Uterus (tissue), 3 donors: ENCODE measurements at regions not wholly inside any gene's neighbourhood (a gene's known extent, or its start where the extent isn't known, plus 50 kb on each side); places are given as distances from the start of the nearest gene placed in this dataset.

Experiments used
- DNase-seq, 2 donors: peaks; one replicate each; pipeline ENCODE4 v3.0.0-alpha.2; 2019 to 2020
- H3K27ac ChIP-seq, 2 donors: fragments of 200-600 bp; sonication (generic); 1 replicate in 1 of 2; 2 replicates in 1 of 2; pipeline ENCODE4 v1.5.1; 2016 to 2018
- H3K27me3 ChIP-seq, 2 donors: fragments of 200-600 bp; sonication (generic); one replicate each; pipeline ENCODE4 v1.5.1; 2018 to 2019; ENCODE audit warnings: control low read depth in 1 of 2
- H3K36me3 ChIP-seq, 2 donors: fragments of 200-600 bp; sonication (generic); one replicate each; pipeline ENCODE4 v1.5.1; 2019; ENCODE audit warnings: control low read depth in 1 of 2
- H3K4me1 ChIP-seq, 2 donors: fragments of 200-600 bp; sonication (generic); one replicate each; pipeline ENCODE4 v1.5.1; 2018 to 2019; ENCODE audit warnings: control low read depth in 1 of 2
- H3K4me3 ChIP-seq, 2 donors: fragments of 200-600 bp; sonication (generic); 1 replicate in 1 of 2; 2 replicates in 1 of 2; pipeline ENCODE4 v1.5.1; 2018 to 2019; ENCODE audit warnings: mild to moderate bottlenecking in 1 of 2
- H3K9me3 ChIP-seq, 2 donors: fragments of 200-600 bp; sonication (generic); one replicate each; pipeline ENCODE4 v1.5.1; 2019; ENCODE audit warnings: control low read depth in 1 of 2
- POLR2A ChIP-seq, 2 donors: fragments of 450-650 bp; IDR thresholded peaks; one replicate each; pipeline ENCODE4 v1.6.1; 2016; ENCODE audit warnings: antibody characterized with exemption in 2 of 2, mild to moderate bottlenecking in 1 of 2, moderate library complexity in 1 of 2
- intact Hi-C: fragments of 100-400 bp; cut with DNase I; formaldehyde crosslinking; loops from one replicate; pipeline ENCODE4 v1.15.1; 2023; ENCODE audit warnings: low total_unique reads
- TF ChIP-seq, protein P1 (sequence below), 4 experiments: fragments of 200-600 bp in 2 of 4; fragments of 450-650 bp in 2 of 4; sonication (generic) in 2 of 4; IDR thresholded peaks; one replicate each; pipeline ENCODE4 v1.5.1; 2016 to 2019; ENCODE audit warnings: antibody characterized with exemption in 4 of 4, mild to moderate bottlenecking in 2 of 4, moderate library complexity in 1 of 4
- donor health status: DM: yes; HTN: yes; CAD: no.

DNA sequence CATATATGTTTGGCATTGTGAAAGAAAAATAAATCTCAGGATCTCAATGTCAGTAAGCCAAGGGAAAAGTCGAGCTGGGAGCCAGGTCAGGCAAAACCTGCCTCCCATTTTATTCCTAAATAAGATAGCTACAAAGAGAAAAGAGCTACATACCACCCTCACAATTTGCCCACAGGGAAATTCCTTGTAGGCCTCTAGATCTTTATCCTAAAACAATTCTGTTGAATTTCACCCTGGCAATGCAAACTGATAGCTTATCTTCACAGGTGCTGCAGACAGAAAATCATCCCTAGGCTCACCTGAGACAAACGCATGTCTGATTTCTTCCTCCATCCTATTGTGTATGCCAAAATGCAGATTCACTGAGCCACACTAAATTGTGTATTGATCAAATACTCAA lies 2587.1 kb downstream of the PCDH9 start:
- intact Hi-C loops, result no loop called here
- DNase-seq, result no peak
- Histone ChIP-seq H3K27ac (no peak overlapping the region), H3K36me3 (no peaks in the 10 kb centered on the region), H3K27me3 (no peaks in the 10 kb centered on the region), H3K4me1 (no peaks in the 10 kb centered on the region), H3K9me3 (no peaks in the 10 kb centered on the region), H3K4me3 (no peak overlapping the region)
- TF ChIP-seq, protein P1, sequence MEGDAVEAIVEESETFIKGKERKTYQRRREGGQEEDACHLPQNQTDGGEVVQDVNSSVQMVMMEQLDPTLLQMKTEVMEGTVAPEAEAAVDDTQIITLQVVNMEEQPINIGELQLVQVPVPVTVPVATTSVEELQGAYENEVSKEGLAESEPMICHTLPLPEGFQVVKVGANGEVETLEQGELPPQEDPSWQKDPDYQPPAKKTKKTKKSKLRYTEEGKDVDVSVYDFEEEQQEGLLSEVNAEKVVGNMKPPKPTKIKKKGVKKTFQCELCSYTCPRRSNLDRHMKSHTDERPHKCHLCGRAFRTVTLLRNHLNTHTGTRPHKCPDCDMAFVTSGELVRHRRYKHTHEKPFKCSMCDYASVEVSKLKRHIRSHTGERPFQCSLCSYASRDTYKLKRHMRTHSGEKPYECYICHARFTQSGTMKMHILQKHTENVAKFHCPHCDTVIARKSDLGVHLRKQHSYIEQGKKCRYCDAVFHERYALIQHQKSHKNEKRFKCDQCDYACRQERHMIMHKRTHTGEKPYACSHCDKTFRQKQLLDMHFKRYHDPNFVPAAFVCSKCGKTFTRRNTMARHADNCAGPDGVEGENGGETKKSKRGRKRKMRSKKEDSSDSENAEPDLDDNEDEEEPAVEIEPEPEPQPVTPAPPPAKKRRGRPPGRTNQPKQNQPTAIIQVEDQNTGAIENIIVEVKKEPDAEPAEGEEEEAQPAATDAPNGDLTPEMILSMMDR (IDR thresholded peaks at IDR 0.05), result no peak
- no peak for TF ChIP-seq POLR2A (IDR thresholded peaks at IDR 0.05)

DNA sequence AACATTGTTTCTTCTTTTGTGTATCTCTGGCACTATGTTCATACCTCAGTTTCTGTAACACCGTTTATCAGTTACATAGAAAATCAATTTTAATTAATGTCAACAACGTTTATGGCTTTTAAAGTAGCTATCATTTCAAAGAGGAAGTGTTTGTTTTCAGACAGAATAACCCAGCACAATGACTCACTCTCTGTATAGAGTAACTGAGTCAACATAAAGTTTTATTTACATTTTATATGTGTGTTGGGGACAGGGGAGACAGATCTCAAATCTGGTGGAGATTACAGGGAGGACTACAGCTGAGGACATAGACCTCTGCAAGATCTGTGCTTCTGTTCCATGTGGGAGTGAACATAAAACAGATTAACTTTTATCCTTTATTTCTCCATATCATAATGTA lies 2590.1 kb downstream of the PCDH9 start:
- H3K36me3 ChIP-seq, result no peaks in the 10 kb centered on the region
- TF ChIP-seq, protein P1 (IDR thresholded peaks at IDR 0.05), result no peak
- TF ChIP-seq POLR2A (IDR thresholded peaks at IDR 0.05), result no peak
- no peak overlapping the region for H3K27ac ChIP-seq
- H3K4me1 ChIP-seq, result no peaks in the 10 kb centered on the region
- no peak for DNase-seq
- H3K4me3 ChIP-seq, result no peak overlapping the region
- H3K9me3 ChIP-seq, result no peaks in the 10 kb centered on the region
- intact Hi-C loops, result no loop called here
- H3K27me3 ChIP-seq, result no peaks in the 10 kb centered on the region

DNA sequence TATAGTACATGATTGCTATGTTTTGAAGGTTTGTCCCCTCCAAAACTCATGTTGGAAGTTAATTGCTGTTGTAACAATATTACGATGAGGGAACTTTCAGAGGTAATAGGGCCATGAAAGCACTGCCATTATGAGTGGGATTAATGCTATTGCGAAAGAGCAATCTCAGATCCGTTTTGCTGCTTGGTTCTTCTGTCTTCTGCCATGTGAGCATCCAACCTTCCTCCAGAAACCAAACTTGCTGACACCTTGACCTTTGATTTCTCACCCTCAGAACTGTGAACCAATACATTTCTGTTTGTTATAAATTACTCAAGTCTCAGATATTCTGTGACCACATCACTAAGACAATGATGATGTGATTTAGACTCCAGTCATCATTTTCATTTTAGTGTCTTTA lies 2590.9 kb downstream of the PCDH9 start:
- Histone ChIP-seq H3K9me3 (no peaks in the 10 kb centered on the region), H3K4me3 (no peak overlapping the region), H3K27me3 (no peaks in the 10 kb centered on the region), H3K27ac (no peak overlapping the region), H3K36me3 (no peaks in the 10 kb centered on the region), H3K4me1 (no peaks in the 10 kb centered on the region)
- TF ChIP-seq, protein P1 (IDR thresholded peaks at IDR 0.05), result no peak
- no peak for TF ChIP-seq POLR2A (IDR thresholded peaks at IDR 0.05)
- intact Hi-C loops, result no loop called here
- DNase-seq, result no peak

DNA sequence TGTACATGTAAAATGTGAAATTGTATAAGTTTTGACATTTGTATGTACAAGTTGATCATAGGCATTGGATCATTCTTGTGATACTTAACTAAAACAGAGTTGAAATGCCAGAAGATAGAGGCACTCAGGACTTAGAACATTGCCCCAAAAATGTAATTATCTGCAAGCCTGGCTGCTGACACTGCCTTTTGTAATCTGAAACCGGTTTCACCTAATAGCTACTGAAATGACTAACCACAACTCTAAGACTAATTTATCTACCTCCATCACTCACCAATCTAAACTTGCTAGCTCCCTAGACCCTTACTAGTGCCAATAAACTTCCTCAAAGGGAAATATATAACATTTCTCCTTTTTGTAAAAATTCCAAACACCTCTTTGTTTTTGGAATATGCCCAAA lies 2596.2 kb downstream of the PCDH9 start:
- H3K27ac ChIP-seq, result no peak overlapping the region
- intact Hi-C loops, result no loop called here
- no peaks in the 10 kb centered on the region for H3K9me3 ChIP-seq
- H3K4me3 ChIP-seq, result no peak overlapping the region
- H3K27me3 ChIP-seq, result no peaks in the 10 kb centered on the region
- TF ChIP-seq, protein P1 (IDR thresholded peaks at IDR 0.05), result no peak
- no peak for TF ChIP-seq POLR2A (IDR thresholded peaks at IDR 0.05)
- no peaks in the 10 kb centered on the region for H3K4me1 ChIP-seq
- DNase-seq, result no peak
- H3K36me3 ChIP-seq, result no peaks in the 10 kb centered on the region

DNA sequence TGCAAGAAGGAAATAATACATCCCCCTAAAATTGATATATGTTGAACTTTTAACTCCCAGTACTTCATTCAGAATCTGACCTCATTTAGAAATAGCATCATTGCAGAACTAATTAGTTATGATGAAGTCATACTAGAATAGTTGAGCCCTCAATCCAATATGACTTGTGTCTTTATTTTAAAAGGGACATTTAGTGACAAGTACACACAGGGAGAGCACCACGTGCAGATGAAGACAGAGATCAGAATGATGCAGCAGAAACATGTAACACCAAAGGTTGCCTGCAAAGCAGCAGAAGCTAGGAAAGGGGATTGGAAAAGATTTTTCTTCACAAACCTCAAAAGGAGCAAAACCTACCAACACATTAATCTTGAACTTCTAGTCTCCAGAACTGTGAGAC lies 2602.5 kb downstream of the PCDH9 start:
- intact Hi-C loops, result no loop called here
- Histone ChIP-seq H3K27me3 (no peaks in the 10 kb centered on the region), H3K4me3 (no peak overlapping the region), H3K36me3 (no peaks in the 10 kb centered on the region), H3K9me3 (no peaks in the 10 kb centered on the region), H3K27ac (no peak overlapping the region), H3K4me1 (no peaks in the 10 kb centered on the region)
- TF ChIP-seq, protein P1 (IDR thresholded peaks at IDR 0.05), result no peak
- TF ChIP-seq POLR2A (IDR thresholded peaks at IDR 0.05), result no peak
- DNase-seq, result no peak
